ENCODE measurements at regions not wholly inside any gene's neighbourhood (a gene's known extent, or its start where the extent isn't known, plus 50 kb on each side); places are given as distances from the start of the nearest gene placed in this dataset.

DNA sequence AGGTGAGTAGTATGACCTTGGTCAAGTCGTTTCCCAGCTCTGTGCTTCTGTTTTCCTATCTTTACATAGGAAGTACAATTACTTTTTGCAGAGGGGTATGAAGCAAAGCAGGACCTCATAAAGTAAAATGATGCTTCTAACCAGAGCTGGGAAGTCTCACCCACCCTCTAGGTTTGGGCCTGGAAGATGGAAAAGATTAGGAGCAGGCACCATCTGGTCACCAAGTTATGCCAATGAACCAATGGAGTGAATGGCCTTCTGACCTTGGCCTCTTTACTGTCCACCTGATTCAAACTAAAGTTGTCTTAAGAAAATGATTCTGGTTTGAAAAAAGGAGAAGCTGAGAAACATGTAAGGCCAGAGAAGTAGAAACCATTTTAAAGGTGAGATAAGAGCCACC is 68.9 kb upstream of the CTNNBL1 start:
- TF ChIP-seq, protein P1, sequence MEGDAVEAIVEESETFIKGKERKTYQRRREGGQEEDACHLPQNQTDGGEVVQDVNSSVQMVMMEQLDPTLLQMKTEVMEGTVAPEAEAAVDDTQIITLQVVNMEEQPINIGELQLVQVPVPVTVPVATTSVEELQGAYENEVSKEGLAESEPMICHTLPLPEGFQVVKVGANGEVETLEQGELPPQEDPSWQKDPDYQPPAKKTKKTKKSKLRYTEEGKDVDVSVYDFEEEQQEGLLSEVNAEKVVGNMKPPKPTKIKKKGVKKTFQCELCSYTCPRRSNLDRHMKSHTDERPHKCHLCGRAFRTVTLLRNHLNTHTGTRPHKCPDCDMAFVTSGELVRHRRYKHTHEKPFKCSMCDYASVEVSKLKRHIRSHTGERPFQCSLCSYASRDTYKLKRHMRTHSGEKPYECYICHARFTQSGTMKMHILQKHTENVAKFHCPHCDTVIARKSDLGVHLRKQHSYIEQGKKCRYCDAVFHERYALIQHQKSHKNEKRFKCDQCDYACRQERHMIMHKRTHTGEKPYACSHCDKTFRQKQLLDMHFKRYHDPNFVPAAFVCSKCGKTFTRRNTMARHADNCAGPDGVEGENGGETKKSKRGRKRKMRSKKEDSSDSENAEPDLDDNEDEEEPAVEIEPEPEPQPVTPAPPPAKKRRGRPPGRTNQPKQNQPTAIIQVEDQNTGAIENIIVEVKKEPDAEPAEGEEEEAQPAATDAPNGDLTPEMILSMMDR (IDR thresholded peaks at IDR 0.05) = no peak
- Mint-ChIP-seq H3K27me3 (ENCODE audit: unreplicated experiment) (peaks cover 45% of the 10 kb centered on the region), H3K4me1 (ENCODE audit: unreplicated experiment) (no peaks in the 10 kb centered on the region), H3K36me3 (ENCODE audit: unreplicated experiment) (no peaks in the 10 kb centered on the region), H3K9me3 (ENCODE audit: unreplicated experiment) (no peaks in the 10 kb centered on the region), H3K27ac (ENCODE audit: unreplicated experiment) (no peak overlapping the region), H3K4me3 (ENCODE audit: unreplicated experiment) (no peak overlapping the region)
- no peak for DNase-seq (ENCODE audit: extremely low spot score, unreplicated experiment)

DNA sequence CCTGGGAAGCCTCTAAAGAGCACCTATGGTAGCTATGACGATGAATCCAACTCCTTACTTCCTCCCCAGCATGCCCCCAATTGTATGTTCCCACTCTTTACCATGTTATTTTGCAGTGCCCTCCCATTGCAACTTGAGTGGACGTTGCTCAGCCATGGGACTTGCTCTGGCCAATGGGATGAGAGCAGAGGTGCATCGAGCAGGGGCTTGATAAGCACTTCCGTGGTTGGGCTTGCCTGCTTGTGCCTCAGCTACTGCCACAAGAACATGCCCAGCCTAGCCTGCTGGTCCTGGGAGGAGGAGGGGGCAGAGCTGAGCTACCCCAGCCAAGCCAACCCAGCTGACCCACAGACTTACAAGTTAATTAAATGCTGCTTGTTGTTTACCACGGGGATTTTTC is 71.1 kb upstream of the CTNNBL1 start:
- Mint-ChIP-seq H3K27me3 (ENCODE audit: unreplicated experiment) (peaks cover 41% of the 10 kb centered on the region), H3K9me3 (ENCODE audit: unreplicated experiment) (no peaks in the 10 kb centered on the region)

DNA sequence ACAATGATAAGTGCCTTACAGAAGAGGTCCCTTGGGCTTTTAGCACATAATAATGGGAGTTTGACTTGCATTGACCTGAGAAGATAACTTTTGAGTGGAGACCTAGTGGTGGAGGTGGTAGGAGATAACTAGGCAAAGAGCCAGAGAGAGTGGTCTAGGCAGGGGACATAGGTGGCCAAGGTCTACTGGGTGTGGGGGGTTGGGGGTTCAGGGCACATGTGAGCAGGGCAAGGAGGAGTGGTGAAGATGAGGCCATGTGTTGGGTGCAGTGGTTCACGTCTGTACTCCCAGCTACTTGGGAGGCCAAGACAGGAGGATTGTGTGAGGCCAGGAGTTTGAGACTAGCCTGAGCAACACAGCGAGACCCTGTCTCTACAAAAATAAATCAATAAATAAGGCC is 74.3 kb upstream of the CTNNBL1 start:
- Mint-ChIP-seq H3K27me3 (ENCODE audit: unreplicated experiment) (peaks cover 53% of the 10 kb centered on the region), H3K36me3 (ENCODE audit: unreplicated experiment) (no peaks in the 10 kb centered on the region), H3K4me3 (ENCODE audit: unreplicated experiment) (no peak overlapping the region), H3K4me1 (ENCODE audit: unreplicated experiment) (no peaks in the 10 kb centered on the region), H3K27ac (ENCODE audit: unreplicated experiment) (no peak overlapping the region), H3K9me3 (ENCODE audit: unreplicated experiment) (no peaks in the 10 kb centered on the region)
- TF ChIP-seq, protein P1 (IDR thresholded peaks at IDR 0.05) = no peak
- DNase-seq (ENCODE audit: extremely low spot score, unreplicated experiment) = no peak

More for the DNA sequence above, 71.1 kb upstream of the CTNNBL1 start:
- H3K4me3 Mint-ChIP-seq (ENCODE audit: unreplicated experiment) = no peak overlapping the region
- TF ChIP-seq, protein P1 (IDR thresholded peaks at IDR 0.05) = no peak
- H3K36me3 Mint-ChIP-seq (ENCODE audit: unreplicated experiment) = no peaks in the 10 kb centered on the region
- no peak overlapping the region for H3K27ac Mint-ChIP-seq (ENCODE audit: unreplicated experiment)
- DNase-seq (ENCODE audit: extremely low spot score, unreplicated experiment) = no peak
- no peaks in the 10 kb centered on the region for H3K4me1 Mint-ChIP-seq (ENCODE audit: unreplicated experiment)

DNA sequence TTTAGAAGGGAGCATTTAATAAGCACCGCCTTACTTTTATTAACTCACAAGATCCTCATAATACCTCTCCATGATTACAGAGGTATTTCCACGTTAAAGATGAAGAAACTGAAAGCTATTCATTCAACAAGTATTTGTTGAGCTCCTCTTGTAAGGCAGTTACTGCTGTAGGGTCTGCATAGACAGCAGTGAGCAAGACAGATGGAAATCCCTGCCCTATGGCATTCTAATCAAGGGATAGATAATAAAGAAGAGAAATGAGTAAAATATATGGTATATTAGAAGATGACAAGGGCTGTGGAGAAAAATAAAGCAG is 77.8 kb upstream of the CTNNBL1 start:
- TF ChIP-seq, protein P1 (IDR thresholded peaks at IDR 0.05) = peak; percentile 1
- Mint-ChIP-seq H3K9me3 (ENCODE audit: unreplicated experiment) (no peaks in the 10 kb centered on the region), H3K36me3 (ENCODE audit: unreplicated experiment) (no peaks in the 10 kb centered on the region), H3K27ac (ENCODE audit: unreplicated experiment) (no peak overlapping the region), H3K4me1 (ENCODE audit: unreplicated experiment) (no peaks in the 10 kb centered on the region), H3K4me3 (ENCODE audit: unreplicated experiment) (no peak overlapping the region), H3K27me3 (ENCODE audit: unreplicated experiment) (peaks cover 46% of the 10 kb centered on the region)
- no peak for DNase-seq (ENCODE audit: extremely low spot score, unreplicated experiment)

DNA sequence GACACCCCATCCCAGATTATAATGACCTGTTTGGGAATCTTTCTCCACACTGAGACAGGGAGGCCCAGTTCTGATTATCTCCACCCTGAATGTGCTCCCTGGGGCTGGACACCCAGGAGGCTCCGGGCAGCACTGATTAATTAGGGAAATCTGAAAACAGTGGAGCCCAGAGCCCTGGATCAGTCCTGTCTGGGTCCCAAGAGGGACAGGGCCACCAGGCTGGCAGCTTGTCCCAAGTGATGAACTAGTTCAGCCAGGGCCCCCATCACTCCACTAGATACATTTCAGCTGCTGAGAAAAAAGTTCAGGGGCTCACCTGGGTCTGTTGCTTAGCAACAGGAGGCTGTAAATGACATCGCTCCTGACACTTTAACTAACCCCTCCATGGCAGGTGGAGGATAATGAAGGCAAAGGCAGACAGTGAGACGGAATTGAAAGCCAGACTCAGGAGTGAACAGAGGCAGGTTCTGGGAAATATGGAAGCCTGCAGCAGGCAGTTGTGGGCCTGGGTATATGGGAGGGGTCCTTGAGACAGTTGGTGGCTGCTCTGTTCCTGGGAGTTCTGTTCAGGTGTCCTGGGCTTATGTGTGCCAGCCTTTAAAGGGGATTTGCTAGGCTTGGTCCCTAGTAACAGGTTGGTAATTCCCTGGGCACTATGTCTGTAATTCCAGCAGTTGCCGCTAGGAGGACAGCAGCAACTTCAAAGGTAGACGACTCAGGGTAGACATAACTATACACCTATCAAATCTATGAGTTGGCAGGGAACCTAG is 78.3 kb upstream of the CTNNBL1 start:
- Mint-ChIP-seq H3K36me3 (ENCODE audit: unreplicated experiment) (no peaks in the 10 kb centered on the region), H3K4me1 (ENCODE audit: unreplicated experiment) (no peaks in the 10 kb centered on the region)
- TF ChIP-seq, protein P1 (IDR thresholded peaks at IDR 0.05) = peak; percentile 58

More for the DNA sequence above, 78.3 kb upstream of the CTNNBL1 start:
- no peak for DNase-seq (ENCODE audit: extremely low spot score, unreplicated experiment)
- Mint-ChIP-seq H3K4me3 (ENCODE audit: unreplicated experiment) (no peak overlapping the region), H3K27ac (ENCODE audit: unreplicated experiment) (no peak overlapping the region), H3K27me3 (ENCODE audit: unreplicated experiment) (peaks cover 44% of the 10 kb centered on the region), H3K9me3 (ENCODE audit: unreplicated experiment) (no peaks in the 10 kb centered on the region)

Data from osteocyte (in vitro differentiated cells).